Panc1 (cell line): ENCODE measurements at regions not wholly inside any gene's neighbourhood (a gene's known extent, or its start where the extent isn't known, plus 50 kb on each side); places are given as distances from the start of the nearest gene placed in this dataset.

ENCODE experiments used
- CTCF ChIP-seq: fragments of 450-650 bp; IDR thresholded peaks from 2 replicates; pipeline ENCODE4 v1.5.1; 2017; ENCODE audit warnings: mild to moderate bottlenecking
- POLR2AphosphoS5 ChIP-seq: IDR thresholded peaks from 2 replicates; pipeline ENCODE4 v1.6.1; 2012; ENCODE audit warnings: mild to moderate bottlenecking, low read depth, low read length, moderate library complexity

GRCh38 chr4:171266671-171267070, 546.5 kb upstream of the GALNTL6 start:
- TF ChIP-seq CTCF, result no peak
- no peak for TF ChIP-seq POLR2AphosphoS5
